ENCODE measurements at regions not wholly inside any gene's neighbourhood (a gene's known extent, or its start where the extent isn't known, plus 50 kb on each side); places are given as distances from the start of the nearest gene placed in this dataset.

DNA sequence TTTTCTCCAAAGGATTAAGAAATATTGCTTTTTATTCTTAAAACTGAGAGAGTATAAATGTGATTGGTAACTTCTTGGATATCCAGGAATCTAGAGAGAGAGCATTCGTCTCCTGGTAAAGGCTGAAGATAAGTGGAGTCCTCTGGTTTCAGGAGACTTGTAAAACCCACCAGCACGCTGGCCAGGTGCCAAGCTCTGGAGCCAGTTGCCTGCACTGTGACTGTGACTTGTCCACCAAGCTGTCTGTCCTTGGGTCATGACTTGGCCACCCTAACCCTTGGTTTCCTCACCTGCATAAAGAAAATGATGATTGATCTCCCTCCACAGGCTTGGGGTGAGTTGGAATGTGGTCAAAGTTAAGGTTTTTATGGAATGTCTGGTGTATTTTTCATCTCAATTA, 185.4 kb upstream of the NCKAP5 start:
- Histone ChIP-seq H3K27me3 (no peaks in the 10 kb centered on the region), H3K4me3 (no peak overlapping the region), H3K4me1 (no peaks in the 10 kb centered on the region), H3K27ac (no peak overlapping the region), H3K9me3 (no peaks in the 10 kb centered on the region), H3K36me3 (no peaks in the 10 kb centered on the region)
- 46 to 60% methylated on average over 1 to 2 of the region's 2 CpGs for WGBS, 2 donors (ENCODE audit: low coverage in 1 of 2)
- TF ChIP-seq, protein P1, sequence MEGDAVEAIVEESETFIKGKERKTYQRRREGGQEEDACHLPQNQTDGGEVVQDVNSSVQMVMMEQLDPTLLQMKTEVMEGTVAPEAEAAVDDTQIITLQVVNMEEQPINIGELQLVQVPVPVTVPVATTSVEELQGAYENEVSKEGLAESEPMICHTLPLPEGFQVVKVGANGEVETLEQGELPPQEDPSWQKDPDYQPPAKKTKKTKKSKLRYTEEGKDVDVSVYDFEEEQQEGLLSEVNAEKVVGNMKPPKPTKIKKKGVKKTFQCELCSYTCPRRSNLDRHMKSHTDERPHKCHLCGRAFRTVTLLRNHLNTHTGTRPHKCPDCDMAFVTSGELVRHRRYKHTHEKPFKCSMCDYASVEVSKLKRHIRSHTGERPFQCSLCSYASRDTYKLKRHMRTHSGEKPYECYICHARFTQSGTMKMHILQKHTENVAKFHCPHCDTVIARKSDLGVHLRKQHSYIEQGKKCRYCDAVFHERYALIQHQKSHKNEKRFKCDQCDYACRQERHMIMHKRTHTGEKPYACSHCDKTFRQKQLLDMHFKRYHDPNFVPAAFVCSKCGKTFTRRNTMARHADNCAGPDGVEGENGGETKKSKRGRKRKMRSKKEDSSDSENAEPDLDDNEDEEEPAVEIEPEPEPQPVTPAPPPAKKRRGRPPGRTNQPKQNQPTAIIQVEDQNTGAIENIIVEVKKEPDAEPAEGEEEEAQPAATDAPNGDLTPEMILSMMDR (IDR thresholded peaks at IDR 0.05) = no peak
- TF ChIP-seq POLR2A (IDR thresholded peaks at IDR 0.05) (no peak), EP300 (IDR thresholded peaks at IDR 0.05; ENCODE audit: low read depth) (no peak), POLR2AphosphoS5 (IDR thresholded peaks at IDR 0.05) (no peak)
- intact Hi-C loops (cut with DNase I; ENCODE audit: low total_unique reads) = no loop called here
- no peak for DNase-seq
- in situ Hi-C loops (cut with MboI; ENCODE audit: low pct_ligation_motif_present in 1 of 4, low pct_unique_long_range_greater_than_20kb in 1 of 4, low sequenced_read_pairs in 3 of 4) = no loop called here

DNA sequence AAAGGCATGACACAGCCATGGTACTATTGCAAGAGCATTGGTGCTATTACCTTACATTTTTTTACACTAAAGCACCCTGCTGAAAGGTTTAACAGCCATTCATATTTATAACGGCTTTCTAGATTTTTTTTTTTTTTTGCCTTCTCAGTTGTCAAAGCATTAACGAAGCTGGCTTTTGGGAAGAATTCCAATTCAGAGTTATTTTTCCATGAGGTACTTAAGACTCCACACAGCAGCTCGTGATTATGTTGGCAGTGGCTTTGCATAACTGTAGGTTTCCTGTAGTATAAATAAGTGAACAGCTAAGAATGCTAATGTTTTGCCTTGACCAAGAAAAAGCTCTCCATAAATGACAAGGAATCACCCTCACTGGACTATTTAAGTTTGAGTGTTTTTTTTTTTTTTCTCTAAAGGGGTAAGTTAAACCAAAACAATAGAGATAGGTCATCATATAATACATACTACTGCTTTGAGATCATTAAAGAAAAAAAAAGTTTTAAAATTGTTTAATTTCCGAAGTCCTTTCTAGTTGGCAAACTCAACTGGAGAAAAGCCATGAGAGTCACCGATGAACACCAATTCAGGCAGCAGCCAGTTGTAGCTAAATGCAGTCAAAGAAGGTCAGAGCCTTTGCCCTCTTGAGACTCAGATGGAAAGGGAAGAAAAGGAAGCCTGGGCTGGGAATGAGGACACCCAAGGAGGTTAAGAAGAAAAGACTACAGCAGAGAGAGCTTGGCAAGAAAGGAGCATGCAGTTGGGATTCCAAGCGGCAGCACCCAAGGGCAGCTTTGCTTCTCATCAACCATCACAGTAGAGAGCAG, 187.4 kb upstream of the NCKAP5 start:
- DNase-seq = no peak
- Histone ChIP-seq H3K36me3 (no peaks in the 10 kb centered on the region), H3K27me3 (no peaks in the 10 kb centered on the region), H3K4me3 (no peak overlapping the region), H3K27ac (peak overlapping the region in 3 of 4 donors; percentile 5 to 42 (median 26)), H3K4me1 (no peaks in the 10 kb centered on the region), H3K9me3 (no peaks in the 10 kb centered on the region)
- no peak for TF ChIP-seq POLR2A (IDR thresholded peaks at IDR 0.05)
- peak; percentile 38 for TF ChIP-seq EP300 (IDR thresholded peaks at IDR 0.05; ENCODE audit: low read depth)
- TF ChIP-seq POLR2AphosphoS5 (IDR thresholded peaks at IDR 0.05) = peak; percentile 24 to 46 (median 34)
- TF ChIP-seq, protein P1 (IDR thresholded peaks at IDR 0.05) = no peak
- in situ Hi-C loops (cut with MboI; ENCODE audit: low pct_ligation_motif_present in 1 of 4, low pct_unique_long_range_greater_than_20kb in 1 of 4, low sequenced_read_pairs in 3 of 4) (no loop called here), intact Hi-C loops (cut with DNase I; ENCODE audit: low total_unique reads) (no loop called here)
- WGBS, 2 donors (ENCODE audit: low coverage in 1 of 2) = 50 to 57% methylated on average over 6 of the region's 6 CpGs

DNA sequence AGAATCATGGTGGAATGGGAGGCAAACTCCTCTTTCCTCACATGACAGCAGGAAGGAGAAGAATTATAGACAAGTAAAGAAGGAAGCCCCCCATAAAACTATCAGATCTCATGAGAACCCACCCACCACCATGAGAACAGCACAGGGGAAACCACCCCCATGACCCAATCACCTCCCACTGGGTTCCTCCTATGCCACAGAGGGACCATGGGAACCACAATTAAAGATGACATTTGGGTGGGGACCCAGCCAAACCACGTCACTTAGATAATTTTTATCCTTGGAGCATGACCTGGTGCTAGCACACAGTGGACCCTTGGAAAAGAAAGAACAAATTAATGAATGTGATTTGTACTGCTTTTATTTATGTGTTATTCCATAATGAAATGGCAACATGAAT, 188.6 kb upstream of the NCKAP5 start:
- H3K27ac ChIP-seq = peak overlapping the region in 1 of 4 donors; percentile 5
- H3K36me3 ChIP-seq = no peaks in the 10 kb centered on the region
- H3K27me3 ChIP-seq = no peaks in the 10 kb centered on the region
- H3K4me1 ChIP-seq = no peaks in the 10 kb centered on the region
- WGBS, 2 donors (ENCODE audit: low coverage in 1 of 2) = 33 to 62% methylated on average over 1 of the region's 1 CpG
- H3K4me3 ChIP-seq = no peak overlapping the region
- DNase-seq = no peak
- no peaks in the 10 kb centered on the region for H3K9me3 ChIP-seq
- in situ Hi-C loops (cut with MboI; ENCODE audit: low pct_ligation_motif_present in 1 of 4, low pct_unique_long_range_greater_than_20kb in 1 of 4, low sequenced_read_pairs in 3 of 4) (no loop called here), intact Hi-C loops (cut with DNase I; ENCODE audit: low total_unique reads) (no loop called here)
- TF ChIP-seq POLR2AphosphoS5 (IDR thresholded peaks at IDR 0.05) (no peak), POLR2A (IDR thresholded peaks at IDR 0.05) (no peak), EP300 (IDR thresholded peaks at IDR 0.05; ENCODE audit: low read depth) (no peak)
- TF ChIP-seq, protein P1 (IDR thresholded peaks at IDR 0.05) = no peak

DNA sequence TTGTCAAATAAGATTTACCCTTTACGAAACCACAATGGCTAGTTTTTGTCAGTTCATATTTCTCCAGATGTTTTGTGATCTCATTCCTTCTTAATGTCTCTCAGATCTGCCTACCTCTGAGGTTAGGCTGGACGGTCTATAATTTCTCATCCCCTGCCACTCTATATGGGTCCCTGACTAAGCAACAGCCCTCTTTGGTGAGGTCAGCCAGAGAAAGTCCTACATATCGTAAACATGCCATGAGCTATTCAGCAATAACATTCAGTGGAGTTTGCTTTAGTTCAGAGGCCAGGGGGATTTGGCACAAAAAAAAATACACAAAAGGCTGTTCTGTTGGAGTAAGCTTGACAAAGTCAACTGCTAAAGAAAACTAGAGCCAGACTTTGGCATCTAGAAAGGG, 192.1 kb upstream of the NCKAP5 start:
- H3K4me1 ChIP-seq = no peaks in the 10 kb centered on the region
- H3K27me3 ChIP-seq = no peaks in the 10 kb centered on the region
- H3K4me3 ChIP-seq = no peak overlapping the region
- in situ Hi-C loops (cut with MboI; ENCODE audit: low pct_ligation_motif_present in 1 of 4, low pct_unique_long_range_greater_than_20kb in 1 of 4, low sequenced_read_pairs in 3 of 4) = no loop called here
- no peak overlapping the region for H3K27ac ChIP-seq
- no peak for TF ChIP-seq POLR2A (IDR thresholded peaks at IDR 0.05)
- no peak for TF ChIP-seq POLR2AphosphoS5 (IDR thresholded peaks at IDR 0.05)
- TF ChIP-seq, protein P1 (IDR thresholded peaks at IDR 0.05) = no peak
- no peak for TF ChIP-seq EP300 (IDR thresholded peaks at IDR 0.05; ENCODE audit: low read depth)
- 60 to 77% methylated on average over 1 to 3 of the region's 3 CpGs for WGBS, 2 donors (ENCODE audit: low coverage in 1 of 2)
- DNase-seq = no peak
- no peaks in the 10 kb centered on the region for H3K9me3 ChIP-seq
- intact Hi-C loops (cut with DNase I; ENCODE audit: low total_unique reads) = no loop called here
- no peaks in the 10 kb centered on the region for H3K36me3 ChIP-seq
